Activated T-helper 1 cell treated with anti-CD3 and anti-CD28 coated beads, Interleukin-2, amount 50 U/mL, for 16 hours (primary cell): ENCODE measurements at regions not wholly inside any gene's neighbourhood (a gene's known extent, or its start where the extent isn't known, plus 50 kb on each side); places are given as distances from the start of the nearest gene placed in this dataset.

Experiments used
- DNase-seq, 2 donors: peaks; one replicate each; pipeline ENCODE4 v3.0.0-alpha.2; 2020; ENCODE audit warnings: low read depth in 1 of 2, low spot score in 1 of 2

DNA sequence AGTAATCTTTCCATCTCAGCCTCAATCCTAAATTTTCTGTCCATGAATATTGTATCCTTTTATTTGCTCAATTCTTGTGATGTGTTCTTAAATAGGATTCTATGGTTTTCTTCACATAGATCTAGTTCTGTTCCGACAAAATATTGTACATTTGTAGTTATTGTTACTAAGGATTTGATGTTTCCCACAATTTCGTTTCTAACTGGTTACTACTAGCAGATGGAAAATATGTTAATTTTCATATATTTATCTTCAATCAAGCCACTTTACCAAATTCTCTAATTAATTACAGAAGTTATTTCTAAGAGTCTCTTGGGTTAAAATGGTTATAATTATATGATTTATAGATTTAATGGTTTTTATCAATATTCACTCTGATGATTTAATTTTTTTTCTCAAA lies 60.3 kb downstream of the SEC61B start:
- no peak for DNase-seq

DNA sequence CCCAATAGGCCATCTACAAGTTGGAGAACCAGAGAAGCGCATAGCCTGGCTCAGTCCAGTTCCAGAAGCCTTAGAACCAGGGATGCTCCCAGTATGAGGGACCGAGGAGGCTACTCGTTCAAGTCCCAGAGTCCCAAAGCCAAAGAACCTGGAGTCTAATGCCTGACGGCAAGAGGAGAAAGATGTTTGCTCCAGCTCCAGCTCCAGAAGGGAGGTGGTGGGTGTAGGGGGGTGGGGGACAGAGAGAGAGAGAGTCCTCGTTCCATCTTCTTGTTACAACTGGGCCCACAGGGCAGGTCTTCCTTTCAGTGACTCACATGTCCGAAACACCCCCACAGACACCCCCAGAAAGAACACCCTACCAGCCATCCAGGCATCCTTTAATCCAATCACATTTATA lies 63.9 kb downstream of the SEC61B start:
- no peak for DNase-seq

DNA sequence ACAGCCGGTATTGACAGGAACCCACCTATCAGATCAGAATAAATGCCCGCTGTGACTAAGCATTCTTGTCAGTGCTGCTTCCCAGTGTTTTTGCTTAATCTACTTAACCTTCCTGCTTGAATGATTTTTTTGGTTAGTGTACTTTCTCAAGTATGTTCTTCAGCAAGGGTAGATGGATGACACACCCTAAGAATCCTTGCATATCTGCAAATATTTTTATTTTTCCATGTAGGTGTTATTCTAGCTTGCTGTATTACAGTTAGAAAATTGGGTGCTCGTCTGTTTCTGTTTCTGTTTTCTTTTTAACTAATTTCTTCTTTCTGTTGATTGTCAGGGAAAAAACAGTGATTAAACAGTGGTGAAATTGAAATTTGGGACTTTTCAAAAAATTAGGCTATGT lies 64.5 kb downstream of the SEC61B start:
- no peak for DNase-seq

DNA sequence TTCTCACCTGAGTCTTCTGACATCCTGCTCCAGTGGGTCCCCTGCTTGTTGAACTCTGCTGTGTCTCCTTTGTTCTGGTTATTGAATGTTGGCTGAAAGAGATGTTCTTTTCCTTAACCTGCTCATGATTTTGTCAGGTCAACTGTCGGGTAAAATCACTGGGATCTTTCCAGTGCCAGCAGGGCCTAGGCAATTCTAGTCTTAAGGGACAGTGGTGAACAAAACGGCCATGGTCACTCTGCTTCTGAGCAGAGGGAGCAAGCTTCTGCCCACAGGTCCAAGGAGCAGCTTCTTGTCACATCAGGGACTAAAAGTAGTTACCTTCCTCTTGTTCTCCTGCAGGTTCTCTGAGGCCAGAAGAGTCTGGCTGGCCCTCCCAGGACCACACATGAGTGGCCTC lies 65.6 kb downstream of the SEC61B start:
- no peak for DNase-seq

DNA sequence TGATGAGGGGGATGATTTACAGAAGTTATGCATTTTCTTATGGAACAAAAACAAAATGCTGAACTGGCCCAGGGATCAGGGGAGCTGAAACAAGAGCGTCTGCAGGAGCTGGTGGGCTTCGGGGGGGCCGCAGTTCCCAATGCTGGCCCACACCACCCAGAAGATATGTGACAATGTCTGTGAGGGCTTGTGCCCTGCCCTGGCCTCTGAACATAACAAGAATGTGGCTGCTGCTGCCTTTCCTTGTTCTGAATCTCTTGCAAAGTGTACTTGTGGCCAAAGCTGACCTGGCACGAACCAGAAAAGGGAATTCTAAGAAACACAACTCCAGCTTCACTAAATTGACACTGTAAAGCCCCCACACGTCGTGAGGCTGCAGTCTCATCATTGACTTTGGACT lies 66.7 kb downstream of the SEC61B start:
- DNase-seq, result no peak

DNA sequence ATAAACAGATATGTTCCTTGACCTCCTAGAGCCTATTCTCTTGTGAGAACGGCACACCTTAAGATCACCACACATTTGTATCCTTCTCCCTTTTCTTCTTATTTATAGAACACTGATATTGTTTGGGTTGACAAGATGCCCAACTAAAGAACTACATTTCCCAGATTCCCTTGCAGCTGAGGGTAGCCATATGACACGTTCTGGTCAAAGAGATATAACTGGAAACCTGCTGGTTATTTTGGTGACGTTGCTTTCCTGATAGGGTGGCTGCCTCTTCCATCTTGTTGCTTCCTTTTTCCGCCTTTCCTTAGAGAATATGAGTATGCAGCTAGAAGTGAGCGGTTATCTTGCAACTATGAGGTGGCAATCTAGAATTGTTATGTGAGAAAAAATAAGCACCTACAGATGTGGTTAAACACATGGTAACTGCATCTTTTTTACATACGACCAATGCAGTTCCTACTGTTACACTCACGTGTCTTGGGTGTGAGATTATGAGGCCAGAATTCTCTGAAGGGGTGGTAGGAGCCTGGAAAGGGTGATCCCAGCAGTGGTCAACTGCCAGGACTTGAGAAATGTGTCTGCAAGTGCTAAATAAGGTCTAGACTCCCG lies 72.9 kb downstream of the SEC61B start:
- DNase-seq, result no peak

DNA sequence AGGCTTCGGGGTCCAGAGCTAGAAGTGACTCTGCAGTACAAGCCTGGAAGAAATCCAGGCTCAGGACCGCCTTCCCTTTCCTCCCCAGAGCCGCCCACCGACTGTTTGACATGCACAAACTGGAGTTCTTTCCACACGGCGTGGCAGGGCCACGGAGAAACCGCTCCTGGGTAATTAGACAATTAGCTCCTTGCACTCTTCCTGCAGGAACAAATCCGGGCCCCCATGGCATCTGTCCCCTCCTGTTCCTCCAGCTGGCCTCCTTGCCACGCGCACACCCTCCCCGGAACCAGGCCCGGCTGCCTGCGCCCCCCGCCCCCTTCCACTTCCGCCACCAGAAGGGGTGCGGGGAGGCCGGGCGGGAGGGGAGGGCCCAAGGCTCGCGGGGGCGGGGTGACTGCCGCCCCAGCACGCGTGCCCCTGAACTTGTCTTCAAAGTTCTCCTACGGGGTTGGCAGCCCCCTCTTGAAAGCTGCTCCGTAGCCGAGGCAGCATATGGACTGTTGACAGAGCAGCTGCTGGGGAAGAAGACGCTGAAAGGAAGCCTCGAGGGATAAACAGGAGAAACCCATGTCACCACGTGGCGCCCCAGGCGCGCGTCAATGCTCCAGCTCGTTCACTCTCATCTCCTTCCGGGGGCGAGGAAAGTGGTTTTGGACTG lies 74.3 kb downstream of the SEC61B start:
- DNase-seq, result no peak

DNA sequence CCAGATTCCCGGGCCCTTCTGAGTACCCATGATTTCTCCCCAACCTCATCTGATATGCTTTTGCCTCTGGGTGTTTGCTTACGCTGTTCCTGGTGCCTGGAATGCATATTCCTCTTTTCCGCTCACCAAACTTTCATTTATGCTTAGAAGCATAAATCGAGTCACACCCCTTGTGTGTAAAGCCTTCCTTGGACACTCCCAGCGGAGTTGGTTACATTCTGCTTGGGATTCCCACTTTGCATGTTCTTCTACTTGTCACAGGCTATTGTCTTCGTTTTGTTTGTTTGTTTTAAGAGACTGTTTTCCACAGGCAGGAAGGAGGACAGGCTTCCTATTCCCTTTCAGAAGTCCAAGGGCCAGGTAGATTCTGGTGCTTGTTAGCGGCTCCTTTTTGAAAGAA lies 76.5 kb downstream of the SEC61B start:
- DNase-seq, result no peak

DNA sequence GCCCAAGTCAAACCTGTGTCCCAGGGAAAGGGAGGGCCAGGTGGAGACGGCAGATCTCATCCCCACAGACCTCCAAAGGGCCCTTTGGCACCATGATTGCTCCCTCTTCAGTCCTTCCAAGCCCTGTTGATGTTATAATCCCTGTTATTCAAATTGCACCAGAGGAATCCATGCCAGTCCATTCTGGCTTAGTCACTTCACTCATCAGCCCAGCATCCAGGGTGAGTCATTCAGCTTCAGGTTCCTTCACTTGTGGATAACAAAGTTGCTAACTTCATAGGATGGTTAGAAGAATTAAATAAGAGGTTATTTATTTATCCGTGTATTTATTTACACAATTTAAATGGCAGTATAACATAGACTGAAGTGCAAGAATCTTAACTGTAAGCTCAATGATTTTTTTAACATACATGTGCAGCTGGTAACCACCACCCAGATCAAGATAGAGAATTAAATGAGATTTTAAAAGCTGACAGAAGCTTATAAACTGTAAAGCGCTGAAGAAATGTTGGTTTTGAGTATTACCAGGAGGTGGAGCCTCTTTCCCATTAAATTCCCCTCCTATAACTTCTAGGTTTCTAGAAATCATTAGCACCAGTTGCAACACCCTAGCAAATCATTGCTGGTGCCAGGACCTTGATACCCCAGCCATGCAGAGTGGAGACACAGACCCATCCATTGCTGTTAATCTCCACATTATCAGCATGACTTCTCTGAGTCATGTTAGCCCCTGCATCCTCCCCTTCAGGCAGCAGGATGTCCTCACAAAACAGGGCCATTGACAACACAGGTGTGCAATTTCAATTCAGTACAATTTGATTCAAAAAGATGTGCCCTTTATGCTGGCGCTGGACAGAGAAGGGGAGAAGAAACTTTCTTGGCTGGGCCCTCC lies 77.4 kb downstream of the SEC61B start:
- no peak for DNase-seq

DNA sequence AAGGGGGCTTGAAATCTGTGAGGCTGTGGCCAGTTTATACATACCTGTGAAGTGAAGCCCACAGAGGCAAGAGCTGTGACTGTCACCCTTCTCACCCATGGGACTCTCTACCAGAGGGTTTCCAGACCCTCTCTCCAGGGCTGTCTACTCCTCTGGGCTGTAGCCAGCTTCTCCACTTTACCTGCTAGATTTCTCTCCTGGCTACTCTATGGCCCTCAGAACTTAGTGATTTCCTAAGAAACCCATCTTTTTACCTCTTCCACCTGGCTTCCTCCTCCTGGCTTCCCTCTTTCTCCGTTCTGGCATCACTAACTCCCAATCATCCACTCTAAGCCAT lies 78.0 kb downstream of the SEC61B start:
- no peak for DNase-seq

DNA sequence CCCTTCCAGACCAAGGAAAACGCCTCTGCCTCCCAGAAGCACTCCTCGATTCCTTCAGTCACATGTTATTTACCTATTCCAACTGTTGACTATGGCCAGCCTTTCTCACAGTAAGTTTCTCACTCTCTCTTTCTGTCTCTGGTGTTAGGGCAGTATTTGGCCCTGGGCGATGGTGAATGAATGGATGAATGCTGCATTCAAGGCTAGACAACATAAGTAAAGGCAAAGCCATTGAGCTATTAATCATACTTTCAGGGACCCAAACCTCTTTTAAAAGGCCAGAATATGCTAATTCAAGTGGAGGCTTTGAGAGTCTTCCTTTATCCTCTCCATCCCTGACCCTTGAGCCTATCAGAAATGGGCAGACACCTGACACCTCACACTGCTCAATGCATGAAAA lies 78.5 kb downstream of the SEC61B start:
- DNase-seq, result no peak

DNA sequence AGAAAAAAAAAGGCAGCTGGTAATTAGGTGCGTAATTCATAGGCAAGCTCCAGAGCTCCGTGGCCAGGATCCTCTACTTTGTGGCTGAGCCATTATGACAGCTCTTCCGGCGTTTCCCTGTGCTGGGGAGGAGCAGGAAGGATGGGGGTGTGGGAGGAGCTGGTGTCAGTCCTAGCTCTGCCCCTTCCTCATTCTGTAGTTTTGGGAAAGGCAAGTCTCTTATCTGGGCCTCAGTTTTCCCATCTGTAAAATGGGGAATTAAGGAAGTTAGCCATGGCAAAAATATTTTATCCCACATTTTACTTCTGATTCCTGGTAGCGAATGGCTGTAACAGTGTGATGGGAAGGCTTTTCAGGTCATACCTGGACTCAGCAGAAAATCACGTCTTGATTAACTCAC lies 81.1 kb downstream of the SEC61B start:
- DNase-seq, result no peak

DNA sequence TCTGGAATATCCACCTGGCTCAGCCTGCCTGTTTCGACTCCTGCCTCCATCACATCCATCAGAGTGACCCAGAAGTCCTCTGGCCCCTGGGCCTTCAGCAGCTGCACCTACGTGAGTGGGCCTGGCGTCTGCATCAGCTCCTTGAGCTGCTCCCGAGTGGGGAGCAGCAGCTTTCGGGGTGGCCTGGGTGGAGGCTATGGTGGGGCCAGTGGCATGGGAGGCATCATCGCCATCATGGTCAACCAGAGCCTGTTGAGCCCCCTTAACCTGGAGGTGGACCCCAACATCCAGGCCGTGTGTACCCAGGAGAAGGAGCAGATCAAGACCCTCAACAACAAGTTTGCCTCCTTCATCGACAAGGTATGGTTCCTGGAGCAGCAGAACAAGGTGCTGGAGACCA lies 83.0 kb downstream of the SEC61B start:
- no peak for DNase-seq

DNA sequence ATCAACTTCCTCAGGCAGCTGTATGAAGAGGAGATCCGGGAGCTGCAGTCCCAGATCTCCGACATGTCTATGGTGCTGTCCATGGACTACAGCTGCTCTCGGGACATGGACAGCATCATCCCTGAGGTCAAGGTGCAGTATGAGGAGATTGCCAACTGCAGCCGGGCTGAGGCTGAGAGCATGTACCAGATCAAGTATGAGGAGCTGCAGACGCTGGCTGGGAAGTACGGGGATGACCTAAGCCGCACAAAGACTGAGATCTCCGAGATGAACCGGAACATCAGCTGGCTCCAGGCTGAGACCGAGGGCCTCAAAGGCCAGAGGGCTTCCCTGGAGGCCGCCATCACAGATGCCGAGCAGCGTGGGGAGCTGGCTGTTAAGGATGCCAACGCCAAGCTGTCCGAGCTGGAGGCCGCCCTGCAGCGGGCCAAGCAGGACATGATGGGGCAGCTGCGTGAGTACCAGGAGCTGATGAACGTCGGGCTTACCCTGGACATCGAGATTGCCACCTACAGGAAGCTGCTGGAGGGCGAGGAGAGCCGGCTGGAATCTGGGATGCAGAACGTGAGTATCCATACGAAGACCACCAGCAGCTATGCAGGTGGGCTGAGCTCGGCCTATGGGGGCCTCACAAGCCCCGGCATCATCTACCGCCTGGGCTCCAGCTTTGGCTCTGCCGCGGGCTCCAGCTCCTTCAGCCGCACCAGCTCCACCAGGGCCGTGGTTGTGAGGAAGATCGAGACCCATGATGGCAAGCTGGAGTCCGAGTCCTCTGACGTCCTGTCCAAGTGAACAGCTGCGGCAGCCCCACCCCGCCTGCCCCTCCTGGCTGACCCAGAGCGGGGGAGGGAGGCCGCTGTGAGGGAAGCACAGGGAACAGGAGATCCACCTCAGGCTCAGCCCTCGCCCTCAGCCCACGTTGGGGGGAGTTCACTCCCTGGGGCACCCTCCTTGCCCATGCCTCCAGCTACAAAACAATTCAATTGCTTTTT lies 84.0 kb downstream of the SEC61B start:
- DNase-seq, result no peak

DNA sequence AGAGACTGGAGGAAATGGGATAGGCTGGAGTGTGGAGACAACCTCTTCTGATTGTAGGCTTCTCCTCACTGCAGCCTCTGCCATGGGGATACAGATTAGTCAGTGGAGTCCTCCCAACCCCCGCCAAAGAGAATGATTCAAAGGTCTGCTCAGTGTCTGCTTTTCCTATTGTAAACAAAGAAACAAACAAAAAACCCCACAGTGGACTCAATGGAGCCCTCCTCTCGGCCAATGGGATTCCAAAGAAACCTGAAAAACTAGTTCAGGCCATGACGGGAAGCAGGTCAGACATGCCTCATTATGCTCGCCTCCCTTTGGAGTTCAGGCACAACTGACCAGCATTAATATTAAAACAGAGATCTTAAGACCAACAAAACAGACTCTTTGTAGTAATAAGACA lies 85.8 kb downstream of the SEC61B start:
- no peak for DNase-seq

DNA sequence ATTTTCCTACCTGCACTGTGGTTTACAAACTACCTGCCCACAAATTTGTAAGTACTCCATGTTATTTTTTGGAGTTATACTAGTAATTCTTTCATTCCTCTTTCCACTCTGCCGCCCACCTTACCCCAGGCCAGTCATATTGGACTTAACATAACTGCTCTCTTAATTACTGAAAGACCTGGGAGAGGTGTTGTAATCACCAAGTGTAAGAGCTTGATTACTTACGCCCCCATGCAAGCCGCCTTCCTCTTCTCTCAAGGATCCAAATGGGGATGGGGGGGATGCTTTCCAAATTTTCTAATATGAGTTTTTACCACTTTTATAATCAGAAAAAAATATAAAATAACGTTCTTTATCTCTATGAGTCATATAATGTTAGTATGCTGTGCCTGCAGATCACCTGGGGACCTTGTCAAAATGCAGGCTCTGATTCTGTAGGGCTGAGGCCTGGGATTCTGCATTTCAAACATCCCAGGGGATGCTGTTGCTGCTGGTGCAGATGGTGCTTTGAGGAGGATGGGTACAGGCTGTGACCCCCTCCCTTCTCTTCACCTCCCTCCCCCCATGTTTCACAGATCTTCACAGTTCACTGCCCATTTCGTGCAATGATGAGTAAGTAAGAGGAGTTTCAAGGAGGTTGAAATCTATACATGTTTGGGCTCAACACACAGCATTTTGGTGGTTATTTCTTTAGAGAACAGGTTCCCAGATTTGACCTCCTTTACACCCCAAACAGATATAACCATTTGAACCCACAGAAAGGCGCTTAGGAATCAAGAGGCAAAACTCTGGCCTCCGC lies 87.3 kb downstream of the SEC61B start:
- DNase-seq, result no peak

DNA sequence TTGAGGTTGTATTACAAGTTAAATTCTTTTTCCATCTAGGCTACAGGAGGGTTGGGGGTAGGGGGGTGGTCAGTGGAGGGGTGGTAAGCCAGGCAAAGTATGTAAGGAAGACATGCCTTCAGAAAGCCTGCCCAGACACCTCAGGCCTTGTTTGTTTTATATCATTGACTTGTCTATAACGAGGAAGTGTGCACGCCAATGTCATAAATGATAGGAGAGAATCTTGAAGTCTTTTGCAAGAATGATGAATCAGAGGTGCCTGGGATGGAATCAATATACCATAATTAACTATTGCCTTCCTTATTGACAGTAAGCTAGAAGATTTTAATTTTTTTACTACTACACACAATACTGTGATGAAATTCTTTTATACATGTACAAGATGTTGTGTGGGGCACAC lies 90.7 kb downstream of the SEC61B start:
- no peak for DNase-seq

DNA sequence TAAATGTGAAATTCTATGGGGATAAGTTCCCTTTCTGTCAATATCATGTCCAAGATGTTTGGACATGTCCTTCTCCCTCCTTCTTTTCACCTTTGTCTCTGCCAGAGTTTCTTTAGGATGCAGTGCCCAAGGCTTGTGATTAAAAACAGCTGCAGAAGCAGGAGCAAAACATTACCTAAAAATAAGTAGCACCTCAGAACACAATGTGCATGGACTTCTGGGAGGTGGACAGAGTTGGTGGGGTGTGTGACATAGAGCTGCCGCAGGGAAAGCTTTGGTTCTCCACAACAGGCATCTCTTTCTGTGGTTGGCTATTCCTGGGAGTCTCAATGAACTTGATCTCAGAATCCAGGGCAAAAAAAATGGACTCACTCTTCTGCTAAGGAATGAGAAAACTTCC lies 97.0 kb downstream of the SEC61B start:
- no peak for DNase-seq

DNA sequence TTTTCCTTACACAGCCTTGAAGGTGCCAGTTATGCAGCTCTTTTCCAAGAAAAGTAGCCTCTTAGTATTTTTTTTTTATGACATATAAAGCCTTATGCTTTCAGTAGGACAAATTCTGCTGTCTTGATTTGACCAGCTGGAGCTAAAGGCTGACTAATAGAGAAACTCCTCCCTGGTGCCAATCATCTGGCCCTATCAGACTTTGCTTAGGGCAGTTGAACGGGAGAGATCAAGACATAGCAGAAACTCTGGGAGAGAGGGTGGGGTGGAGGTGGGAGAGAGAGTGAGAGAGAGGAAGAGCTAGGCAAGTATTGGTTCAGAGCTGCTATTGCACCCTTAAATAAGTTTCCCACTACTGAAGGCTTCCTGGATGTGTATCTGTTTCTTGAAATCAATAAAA lies 100.2 kb downstream of the SEC61B start:
- DNase-seq, result no peak

DNA sequence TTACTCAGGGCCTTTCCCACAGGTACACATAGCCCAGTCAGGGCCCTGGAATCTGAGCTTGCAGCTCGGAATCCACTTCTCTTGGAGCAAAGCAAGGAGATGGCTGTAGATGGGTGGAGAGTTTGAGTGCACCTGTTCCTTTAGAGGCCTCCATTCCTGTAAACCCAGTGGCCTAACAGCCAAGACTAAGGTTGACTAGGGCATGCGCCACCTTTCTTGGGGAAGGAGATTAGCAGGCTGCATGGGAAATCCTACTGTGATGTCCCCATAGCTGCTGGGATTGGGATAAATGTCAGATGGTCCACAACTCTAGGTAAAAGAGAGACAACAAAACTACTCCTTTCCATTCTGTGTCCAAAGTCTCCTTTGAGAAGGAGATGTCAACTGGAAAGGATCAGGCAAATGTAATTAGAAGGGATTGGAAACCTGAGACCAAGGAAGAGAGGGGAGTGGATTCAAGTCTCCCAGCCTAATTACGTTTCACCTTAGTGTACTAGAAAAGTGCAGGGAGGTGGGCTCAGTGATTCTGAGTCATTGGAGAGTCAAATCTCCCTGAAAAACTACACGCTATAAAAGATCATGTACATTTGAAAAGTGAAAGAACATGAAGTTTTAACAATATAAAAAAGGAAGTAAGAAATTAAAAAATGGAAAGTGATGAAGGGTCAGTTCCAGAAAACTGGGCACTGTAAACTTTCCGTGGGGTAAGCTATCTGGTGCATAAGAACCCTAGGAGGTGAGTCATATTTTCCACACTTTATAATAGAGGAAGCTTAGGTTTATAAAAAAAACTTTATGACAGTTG lies 104.2 kb downstream of the SEC61B start:
- no peak for DNase-seq
